WTC11 (cell line): ENCODE measurements at regions not wholly inside any gene's neighbourhood (a gene's known extent, or its start where the extent isn't known, plus 50 kb on each side); places are given as distances from the start of the nearest gene placed in this dataset.

Experiments
- CTCF ChIP-seq: fragments of 200-600 bp; IDR thresholded peaks from 2 replicates; pipeline ENCODE4 v1.8.0; 2022; ENCODE audit warnings: antibody characterized with exemption
- ELF4 ChIP-seq: sonication (generic); formaldehyde crosslinking; IDR thresholded peaks from 2 replicates; pipeline ENCODE4 v1.8.1; 2022; ENCODE audit warnings: low read depth, mild to moderate bottlenecking, moderate library complexity, missing genetic modification reagents
- FOXK1 ChIP-seq: sonication (generic); formaldehyde crosslinking; IDR thresholded peaks from 2 replicates; pipeline ENCODE4 v1.8.0; 2022; ENCODE audit warnings: mild to moderate bottlenecking, moderate library complexity, missing genetic modification reagents
- MAX ChIP-seq: sonication (generic); formaldehyde crosslinking; IDR thresholded peaks from 2 replicates; pipeline ENCODE4 v1.8.0; 2022; ENCODE audit warnings: mild to moderate bottlenecking, missing genetic modification reagents
- RORB ChIP-seq: fragments of 250-450 bp; sonication (Bioruptor Pico); IDR thresholded peaks from 2 replicates; pipeline ENCODE4 v1.9.0; 2021; ENCODE audit warnings: mild to moderate bottlenecking
- ZNF263 ChIP-seq: sonication (generic); formaldehyde crosslinking; IDR thresholded peaks from 2 replicates; pipeline ENCODE4 v1.8.1; 2022; ENCODE audit warnings: low read depth, mild to moderate bottlenecking, moderate library complexity, missing genetic modification reagents
- ZNF396 ChIP-seq: fragments of 250-450 bp; sonication (Bioruptor Pico); IDR thresholded peaks from 2 replicates; pipeline ENCODE4 v1.8.0; 2021; ENCODE audit warnings: mild to moderate bottlenecking, moderate library complexity, borderline replicate concordance
- TF ChIP-seq, protein P1 (sequence below): sonication (generic); formaldehyde crosslinking; IDR thresholded peaks from 2 replicates; pipeline ENCODE4 v1.8.1; 2023; ENCODE audit warnings: mild to moderate bottlenecking, missing genetic modification reagents, moderate library complexity
- TF ChIP-seq, protein P2 (sequence below): sonication (generic); formaldehyde crosslinking; IDR thresholded peaks from 2 replicates; pipeline ENCODE4 v1.8.1; 2022; ENCODE audit warnings: missing genetic modification reagents, borderline replicate concordance

GRCh38 chr15:58355382-58355971, 76.3 kb upstream of the LIPC start:
- TF ChIP-seq CTCF (no peak), MAX (no peak), ELF4 (no peak), RORB (CRISPR knock-in tag) (no peak), FOXK1 (CRISPR knock-in tag) (no peak), ZNF263 (no peak), ZNF396 (CRISPR knock-in tag) (no peak)
- TF ChIP-seq, protein P1, sequence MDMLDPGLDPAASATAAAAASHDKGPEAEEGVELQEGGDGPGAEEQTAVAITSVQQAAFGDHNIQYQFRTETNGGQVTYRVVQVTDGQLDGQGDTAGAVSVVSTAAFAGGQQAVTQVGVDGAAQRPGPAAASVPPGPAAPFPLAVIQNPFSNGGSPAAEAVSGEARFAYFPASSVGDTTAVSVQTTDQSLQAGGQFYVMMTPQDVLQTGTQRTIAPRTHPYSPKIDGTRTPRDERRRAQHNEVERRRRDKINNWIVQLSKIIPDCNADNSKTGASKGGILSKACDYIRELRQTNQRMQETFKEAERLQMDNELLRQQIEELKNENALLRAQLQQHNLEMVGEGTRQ (CRISPR knock-in tag): no peak
- TF ChIP-seq, protein P2, sequence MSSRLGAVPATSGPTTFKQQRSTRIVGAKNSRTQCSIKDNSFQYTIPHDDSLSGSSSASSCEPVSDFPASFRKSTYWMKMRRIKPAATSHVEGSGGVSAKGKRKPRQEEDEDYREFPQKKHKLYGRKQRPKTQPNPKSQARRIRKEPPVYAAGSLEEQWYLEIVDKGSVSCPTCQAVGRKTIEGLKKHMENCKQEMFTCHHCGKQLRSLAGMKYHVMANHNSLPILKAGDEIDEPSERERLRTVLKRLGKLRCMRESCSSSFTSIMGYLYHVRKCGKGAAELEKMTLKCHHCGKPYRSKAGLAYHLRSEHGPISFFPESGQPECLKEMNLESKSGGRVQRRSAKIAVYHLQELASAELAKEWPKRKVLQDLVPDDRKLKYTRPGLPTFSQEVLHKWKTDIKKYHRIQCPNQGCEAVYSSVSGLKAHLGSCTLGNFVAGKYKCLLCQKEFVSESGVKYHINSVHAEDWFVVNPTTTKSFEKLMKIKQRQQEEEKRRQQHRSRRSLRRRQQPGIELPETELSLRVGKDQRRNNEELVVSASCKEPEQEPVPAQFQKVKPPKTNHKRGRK (CRISPR knock-in tag): no peak
